WTC11 (cell line): ENCODE measurements at regions not wholly inside any gene's neighbourhood (a gene's known extent, or its start where the extent isn't known, plus 50 kb on each side); places are given as distances from the start of the nearest gene placed in this dataset.

ENCODE experiments used
- ELF4 ChIP-seq: sonication (generic); formaldehyde crosslinking; IDR thresholded peaks from 2 replicates; pipeline ENCODE4 v1.8.1; 2022; ENCODE audit warnings: low read depth, mild to moderate bottlenecking, moderate library complexity, missing genetic modification reagents
- MYBL2 ChIP-seq: sonication (generic); formaldehyde crosslinking; IDR thresholded peaks from 2 replicates; pipeline ENCODE4 v1.8.1; 2023; ENCODE audit warnings: mild to moderate bottlenecking, moderate library complexity, missing genetic modification reagents
- ZBTB21 ChIP-seq: sonication (generic); formaldehyde crosslinking; IDR thresholded peaks from 2 replicates; pipeline ENCODE4 v1.8.1; 2023; ENCODE audit warnings: mild to moderate bottlenecking, missing genetic modification reagents, borderline replicate concordance
- TF ChIP-seq, protein P1 (sequence below): sonication (generic); formaldehyde crosslinking; IDR thresholded peaks from 2 replicates; pipeline ENCODE4 v1.8.0; 2022; ENCODE audit warnings: missing genetic modification reagents
- TF ChIP-seq, protein P2 (sequence below): fragments of 200-600 bp; IDR thresholded peaks from 2 replicates; pipeline ENCODE4 v1.8.0; 2022; ENCODE audit warnings: antibody characterized with exemption
- TF ChIP-seq, protein P3 (sequence below): sonication (generic); formaldehyde crosslinking; IDR thresholded peaks from 2 replicates; pipeline ENCODE4 v1.8.0; 2023; ENCODE audit warnings: mild to moderate bottlenecking, missing genetic modification reagents

DNA sequence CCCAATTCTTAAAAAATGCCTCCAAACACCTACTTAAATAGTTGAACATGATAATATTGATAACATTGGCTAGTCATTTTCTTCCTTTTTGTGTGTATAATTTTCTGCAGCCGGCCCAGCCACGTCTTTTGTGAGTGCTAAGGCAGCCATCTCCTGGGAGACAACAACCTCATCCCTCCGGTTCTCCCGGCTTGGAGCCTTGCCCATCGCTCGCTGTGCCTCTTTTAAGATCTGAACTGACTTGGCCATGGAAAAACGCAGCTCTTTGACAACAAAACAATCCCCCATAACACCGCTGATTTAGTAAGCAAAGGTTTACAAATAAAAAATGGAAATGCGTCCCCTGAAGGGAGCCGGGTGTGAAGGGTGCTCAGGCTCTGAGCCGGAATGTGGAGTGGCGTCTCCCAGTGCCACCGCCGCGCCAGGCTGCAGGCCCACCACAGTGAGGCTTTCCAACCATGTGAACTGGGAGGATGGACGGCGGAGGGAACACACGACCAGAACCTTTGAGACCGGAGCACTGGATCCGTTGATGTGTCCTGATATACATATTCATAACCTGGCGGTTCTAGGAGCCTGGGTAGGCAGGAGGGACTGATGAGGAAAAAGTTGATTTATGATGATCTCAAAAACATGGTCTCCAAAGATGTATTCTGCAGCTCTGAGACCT lies 87.4 kb downstream of the SMIM21 start:
- TF ChIP-seq, protein P1, sequence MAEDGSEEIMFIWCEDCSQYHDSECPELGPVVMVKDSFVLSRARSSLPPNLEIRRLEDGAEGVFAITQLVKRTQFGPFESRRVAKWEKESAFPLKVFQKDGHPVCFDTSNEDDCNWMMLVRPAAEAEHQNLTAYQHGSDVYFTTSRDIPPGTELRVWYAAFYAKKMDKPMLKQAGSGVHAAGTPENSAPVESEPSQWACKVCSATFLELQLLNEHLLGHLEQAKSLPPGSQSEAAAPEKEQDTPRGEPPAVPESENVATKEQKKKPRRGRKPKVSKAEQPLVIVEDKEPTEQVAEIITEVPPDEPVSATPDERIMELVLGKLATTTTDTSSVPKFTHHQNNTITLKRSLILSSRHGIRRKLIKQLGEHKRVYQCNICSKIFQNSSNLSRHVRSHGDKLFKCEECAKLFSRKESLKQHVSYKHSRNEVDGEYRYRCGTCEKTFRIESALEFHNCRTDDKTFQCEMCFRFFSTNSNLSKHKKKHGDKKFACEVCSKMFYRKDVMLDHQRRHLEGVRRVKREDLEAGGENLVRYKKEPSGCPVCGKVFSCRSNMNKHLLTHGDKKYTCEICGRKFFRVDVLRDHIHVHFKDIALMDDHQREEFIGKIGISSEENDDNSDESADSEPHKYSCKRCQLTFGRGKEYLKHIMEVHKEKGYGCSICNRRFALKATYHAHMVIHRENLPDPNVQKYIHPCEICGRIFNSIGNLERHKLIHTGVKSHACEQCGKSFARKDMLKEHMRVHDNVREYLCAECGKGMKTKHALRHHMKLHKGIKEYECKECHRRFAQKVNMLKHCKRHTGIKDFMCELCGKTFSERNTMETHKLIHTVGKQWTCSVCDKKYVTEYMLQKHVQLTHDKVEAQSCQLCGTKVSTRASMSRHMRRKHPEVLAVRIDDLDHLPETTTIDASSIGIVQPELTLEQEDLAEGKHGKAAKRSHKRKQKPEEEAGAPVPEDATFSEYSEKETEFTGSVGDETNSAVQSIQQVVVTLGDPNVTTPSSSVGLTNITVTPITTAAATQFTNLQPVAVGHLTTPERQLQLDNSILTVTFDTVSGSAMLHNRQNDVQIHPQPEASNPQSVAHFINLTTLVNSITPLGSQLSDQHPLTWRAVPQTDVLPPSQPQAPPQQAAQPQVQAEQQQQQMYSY (CRISPR knock-in tag) = no peak
- TF ChIP-seq, protein P2, sequence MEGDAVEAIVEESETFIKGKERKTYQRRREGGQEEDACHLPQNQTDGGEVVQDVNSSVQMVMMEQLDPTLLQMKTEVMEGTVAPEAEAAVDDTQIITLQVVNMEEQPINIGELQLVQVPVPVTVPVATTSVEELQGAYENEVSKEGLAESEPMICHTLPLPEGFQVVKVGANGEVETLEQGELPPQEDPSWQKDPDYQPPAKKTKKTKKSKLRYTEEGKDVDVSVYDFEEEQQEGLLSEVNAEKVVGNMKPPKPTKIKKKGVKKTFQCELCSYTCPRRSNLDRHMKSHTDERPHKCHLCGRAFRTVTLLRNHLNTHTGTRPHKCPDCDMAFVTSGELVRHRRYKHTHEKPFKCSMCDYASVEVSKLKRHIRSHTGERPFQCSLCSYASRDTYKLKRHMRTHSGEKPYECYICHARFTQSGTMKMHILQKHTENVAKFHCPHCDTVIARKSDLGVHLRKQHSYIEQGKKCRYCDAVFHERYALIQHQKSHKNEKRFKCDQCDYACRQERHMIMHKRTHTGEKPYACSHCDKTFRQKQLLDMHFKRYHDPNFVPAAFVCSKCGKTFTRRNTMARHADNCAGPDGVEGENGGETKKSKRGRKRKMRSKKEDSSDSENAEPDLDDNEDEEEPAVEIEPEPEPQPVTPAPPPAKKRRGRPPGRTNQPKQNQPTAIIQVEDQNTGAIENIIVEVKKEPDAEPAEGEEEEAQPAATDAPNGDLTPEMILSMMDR = no peak
- TF ChIP-seq MYBL2 (CRISPR knock-in tag) (no peak), ELF4 (CRISPR knock-in tag) (no peak), ZBTB21 (CRISPR knock-in tag) (no peak)
- TF ChIP-seq, protein P3, sequence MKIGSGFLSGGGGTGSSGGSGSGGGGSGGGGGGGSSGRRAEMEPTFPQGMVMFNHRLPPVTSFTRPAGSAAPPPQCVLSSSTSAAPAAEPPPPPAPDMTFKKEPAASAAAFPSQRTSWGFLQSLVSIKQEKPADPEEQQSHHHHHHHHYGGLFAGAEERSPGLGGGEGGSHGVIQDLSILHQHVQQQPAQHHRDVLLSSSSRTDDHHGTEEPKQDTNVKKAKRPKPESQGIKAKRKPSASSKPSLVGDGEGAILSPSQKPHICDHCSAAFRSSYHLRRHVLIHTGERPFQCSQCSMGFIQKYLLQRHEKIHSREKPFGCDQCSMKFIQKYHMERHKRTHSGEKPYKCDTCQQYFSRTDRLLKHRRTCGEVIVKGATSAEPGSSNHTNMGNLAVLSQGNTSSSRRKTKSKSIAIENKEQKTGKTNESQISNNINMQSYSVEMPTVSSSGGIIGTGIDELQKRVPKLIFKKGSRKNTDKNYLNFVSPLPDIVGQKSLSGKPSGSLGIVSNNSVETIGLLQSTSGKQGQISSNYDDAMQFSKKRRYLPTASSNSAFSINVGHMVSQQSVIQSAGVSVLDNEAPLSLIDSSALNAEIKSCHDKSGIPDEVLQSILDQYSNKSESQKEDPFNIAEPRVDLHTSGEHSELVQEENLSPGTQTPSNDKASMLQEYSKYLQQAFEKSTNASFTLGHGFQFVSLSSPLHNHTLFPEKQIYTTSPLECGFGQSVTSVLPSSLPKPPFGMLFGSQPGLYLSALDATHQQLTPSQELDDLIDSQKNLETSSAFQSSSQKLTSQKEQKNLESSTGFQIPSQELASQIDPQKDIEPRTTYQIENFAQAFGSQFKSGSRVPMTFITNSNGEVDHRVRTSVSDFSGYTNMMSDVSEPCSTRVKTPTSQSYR (CRISPR knock-in tag) = no peak
